DMS79 treated with DMSO at 0.1 percent for 48 hours (cell line): ENCODE measurements at regions not wholly inside any gene's neighbourhood (a gene's known extent, or its start where the extent isn't known, plus 50 kb on each side); places are given as distances from the start of the nearest gene placed in this dataset.

Experiments
- DNase-seq: peaks from one replicate; lab custom pipeline; 2025; lab: John Stamatoyannopoulos, UW

GRCh38 chr10:131635564-131636015, 265.2 kb upstream of the PPP2R2D start:
- no peak for DNase-seq

GRCh38 chr10:131636116-131636515, 264.7 kb upstream of the PPP2R2D start:
- DNase-seq: no peak

GRCh38 chr10:131636841-131637724, 263.7 kb upstream of the PPP2R2D start:
- no peak for DNase-seq

GRCh38 chr10:131638049-131638879, 262.5 kb upstream of the PPP2R2D start:
- no peak for DNase-seq

- no peak for DNase-seq
These were observed 261.9 kb upstream of the PPP2R2D start for GRCh38 chr10:131638880-131639278.

GRCh38 chr10:131640045-131640644, 260.7 kb upstream of the PPP2R2D start:
- no peak for DNase-seq

GRCh38 chr10:131641231-131641630, 259.6 kb upstream of the PPP2R2D start:
- peak; percentile 8 for DNase-seq

GRCh38 chr10:131641898-131642297, 258.9 kb upstream of the PPP2R2D start:
- no peak for DNase-seq

- no peak for DNase-seq
These were observed 257.8 kb upstream of the PPP2R2D start for GRCh38 chr10:131642966-131643365.

- no peak for DNase-seq
These were observed 256.5 kb upstream of the PPP2R2D start for GRCh38 chr10:131644289-131644688.

GRCh38 chr10:131644864-131645658, 255.7 kb upstream of the PPP2R2D start:
- DNase-seq: no peak

- no peak for DNase-seq
These were observed 255.1 kb upstream of the PPP2R2D start for GRCh38 chr10:131645756-131646155.

- no peak for DNase-seq
These were observed 254.0 kb upstream of the PPP2R2D start for GRCh38 chr10:131646551-131647525.

- no peak for DNase-seq
These were observed 253.0 kb upstream of the PPP2R2D start for GRCh38 chr10:131647789-131648188.

GRCh38 chr10:131648386-131649020, 252.3 kb upstream of the PPP2R2D start:
- DNase-seq: no peak

- no peak for DNase-seq
These were observed 251.2 kb upstream of the PPP2R2D start for GRCh38 chr10:131649617-131650016.

GRCh38 chr10:131650169-131650705, 250.6 kb upstream of the PPP2R2D start:
- no peak for DNase-seq

GRCh38 chr10:131650771-131651673, 249.8 kb upstream of the PPP2R2D start:
- DNase-seq: no peak
